ENCODE measurements at regions not wholly inside any gene's neighbourhood (a gene's known extent, or its start where the extent isn't known, plus 50 kb on each side); places are given as distances from the start of the nearest gene placed in this dataset.

DNA sequence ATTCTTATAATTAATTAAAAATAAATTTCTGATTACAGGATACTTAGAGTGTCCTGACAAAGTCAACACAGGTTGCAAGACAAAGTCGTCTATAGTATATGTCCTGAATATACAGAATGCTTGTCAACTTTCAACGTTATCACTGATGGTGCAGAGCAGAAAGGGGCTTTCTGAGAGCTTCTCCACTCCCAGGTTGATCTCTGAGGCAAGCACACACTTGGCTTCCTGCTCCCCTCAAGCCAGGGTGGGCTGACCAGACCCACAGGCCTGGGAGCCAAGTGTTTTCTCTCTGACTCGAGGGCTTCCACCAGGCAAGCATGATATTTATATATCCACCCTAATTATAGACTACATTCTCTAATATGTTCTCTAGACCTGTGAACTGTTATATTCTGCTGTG lies 448.9 kb downstream of the SH2D4B start (continued):
- TF ChIP-seq, protein P1, sequence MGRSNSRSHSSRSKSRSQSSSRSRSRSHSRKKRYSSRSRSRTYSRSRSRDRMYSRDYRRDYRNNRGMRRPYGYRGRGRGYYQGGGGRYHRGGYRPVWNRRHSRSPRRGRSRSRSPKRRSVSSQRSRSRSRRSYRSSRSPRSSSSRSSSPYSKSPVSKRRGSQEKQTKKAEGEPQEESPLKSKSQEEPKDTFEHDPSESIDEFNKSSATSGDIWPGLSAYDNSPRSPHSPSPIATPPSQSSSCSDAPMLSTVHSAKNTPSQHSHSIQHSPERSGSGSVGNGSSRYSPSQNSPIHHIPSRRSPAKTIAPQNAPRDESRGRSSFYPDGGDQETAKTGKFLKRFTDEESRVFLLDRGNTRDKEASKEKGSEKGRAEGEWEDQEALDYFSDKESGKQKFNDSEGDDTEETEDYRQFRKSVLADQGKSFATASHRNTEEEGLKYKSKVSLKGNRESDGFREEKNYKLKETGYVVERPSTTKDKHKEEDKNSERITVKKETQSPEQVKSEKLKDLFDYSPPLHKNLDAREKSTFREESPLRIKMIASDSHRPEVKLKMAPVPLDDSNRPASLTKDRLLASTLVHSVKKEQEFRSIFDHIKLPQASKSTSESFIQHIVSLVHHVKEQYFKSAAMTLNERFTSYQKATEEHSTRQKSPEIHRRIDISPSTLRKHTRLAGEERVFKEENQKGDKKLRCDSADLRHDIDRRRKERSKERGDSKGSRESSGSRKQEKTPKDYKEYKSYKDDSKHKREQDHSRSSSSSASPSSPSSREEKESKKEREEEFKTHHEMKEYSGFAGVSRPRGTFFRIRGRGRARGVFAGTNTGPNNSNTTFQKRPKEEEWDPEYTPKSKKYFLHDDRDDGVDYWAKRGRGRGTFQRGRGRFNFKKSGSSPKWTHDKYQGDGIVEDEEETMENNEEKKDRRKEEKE (IDR thresholded peaks at IDR 0.05) = no peak

DNA sequence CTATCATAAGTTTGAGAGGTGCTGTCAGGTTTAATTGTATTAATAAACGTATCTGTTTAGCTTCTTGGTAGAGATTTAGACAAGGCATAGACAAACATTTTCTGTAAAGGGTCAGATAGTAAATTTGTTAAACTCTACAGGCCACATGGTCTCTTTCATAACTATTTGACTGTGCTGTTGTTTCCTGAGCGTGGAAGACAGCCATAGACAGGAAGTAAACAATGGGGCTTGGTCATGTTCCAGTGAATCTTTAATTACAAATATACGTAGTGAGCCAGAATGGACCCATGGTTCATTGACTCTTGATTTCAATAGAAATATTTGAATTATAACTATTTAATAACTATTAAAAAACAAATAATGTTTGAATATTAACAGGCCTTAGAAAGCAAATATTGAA lies 451.1 kb downstream of the SH2D4B start:
- Histone ChIP-seq H3K4me2 (ENCODE audit: control insufficient read depth, insufficient read depth) (no peak overlapping the region), H2AFZ (ENCODE audit: control insufficient read depth, low read depth, low read length) (peak overlapping the region; percentile 15; the same call in 1 of the 2 replicates), H3K9me3 (replicated peaks; ENCODE audit: control insufficient read depth, insufficient read depth, low read length) (no peaks in the 10 kb centered on the region; the same call in 2 of the 3 replicates), H3K79me2 (ENCODE audit: control insufficient read depth, insufficient read depth, low read length) (no peaks in the 10 kb centered on the region), H3K36me3 (ENCODE audit: control insufficient read depth in 2 of 2, insufficient read depth in 2 of 2, low read length in 1 of 2) (no peaks in the 10 kb centered on the region), H3K27ac (ENCODE audit: control insufficient read depth, insufficient read depth) (no peak overlapping the region), H3K4me3 (no peak overlapping the region), H3K27me3 (replicated peaks in 1 of 2; ENCODE audit: control insufficient read depth in 2 of 2, insufficient read depth in 2 of 2, low read length in 1 of 2) (no peaks in the 10 kb centered on the region), H4K20me1 (ENCODE audit: control insufficient read depth, insufficient read depth) (no peaks in the 10 kb centered on the region), H3K4me1 (ENCODE audit: control insufficient read depth, insufficient read depth, low read length) (no peaks in the 10 kb centered on the region), H3K9ac (ENCODE audit: control insufficient read depth, insufficient read depth, low read length) (no peak overlapping the region)
- peak; percentile 35; the same call in 1 of the 3 replicates for ATAC-seq
- no TSS peak for BruUV-seq (replicated peaks)
- SMC1A ChIA-PET (ENCODE audit: uncharacterized antibody, unreplicated experiment) = no interaction called here
- FAIRE-seq = no peak
- DNase-seq (ENCODE audit: low read depth, low spot score) = no peak
- intact Hi-C loops (cut with micrococcal nuclease; ENCODE audit: unreplicated experiment) = no loop called here
- CTCF ChIA-PET = interaction anchor here (1.3 kb wide), 1 partner anchor 236 kb away, joined by 3 read pairs; no protein-coding TSS in a partner anchor
- 29% methylated on average over 3 of the region's 3 CpGs for WGBS (ENCODE audit: insufficient coverage, insufficient replicate concordance, low lambda C conversion rate, missing lambda C conversion rate)
- POLR2A ChIA-PET = no interaction called here
- RAD21 ChIA-PET (ENCODE audit: unreplicated experiment) = no interaction called here
- in situ Hi-C loops (cut with MboI) = no loop called here
- TF ChIP-seq MYB (IDR thresholded peaks at IDR 0.05; ENCODE audit: borderline replicate concordance, low read depth, low read length) (no peak), SRF (IDR thresholded peaks at IDR 0.05; ENCODE audit: low read depth in 2 of 2, low read length in 2 of 2) (no peak), HDAC6 (IDR thresholded peaks at IDR 0.05; ENCODE audit: unreplicated experiment) (no peak), PAX8 (IDR thresholded peaks at IDR 0.05) (no peak), STAT1 (conservative IDR thresholded peaks at IDR 0.05) (no peak), SREBF1 (IDR thresholded peaks at IDR 0.05; ENCODE audit: low read length) (no peak), JUND (IDR thresholded peaks at IDR 0.05; ENCODE audit: low read depth, low read length) (no peak), MTA3 (IDR thresholded peaks at IDR 0.05; ENCODE audit: borderline replicate concordance, low read length) (no peak)
- TF ChIP-seq, protein P2, sequence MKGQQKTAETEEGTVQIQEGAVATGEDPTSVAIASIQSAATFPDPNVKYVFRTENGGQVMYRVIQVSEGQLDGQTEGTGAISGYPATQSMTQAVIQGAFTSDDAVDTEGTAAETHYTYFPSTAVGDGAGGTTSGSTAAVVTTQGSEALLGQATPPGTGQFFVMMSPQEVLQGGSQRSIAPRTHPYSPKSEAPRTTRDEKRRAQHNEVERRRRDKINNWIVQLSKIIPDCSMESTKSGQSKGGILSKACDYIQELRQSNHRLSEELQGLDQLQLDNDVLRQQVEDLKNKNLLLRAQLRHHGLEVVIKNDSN (IDR thresholded peaks at IDR 0.05; ENCODE audit: borderline replicate concordance, extremely low read length, insufficient read depth, low read depth, low read length) = no peak
- TF ChIP-seq, protein P3, sequence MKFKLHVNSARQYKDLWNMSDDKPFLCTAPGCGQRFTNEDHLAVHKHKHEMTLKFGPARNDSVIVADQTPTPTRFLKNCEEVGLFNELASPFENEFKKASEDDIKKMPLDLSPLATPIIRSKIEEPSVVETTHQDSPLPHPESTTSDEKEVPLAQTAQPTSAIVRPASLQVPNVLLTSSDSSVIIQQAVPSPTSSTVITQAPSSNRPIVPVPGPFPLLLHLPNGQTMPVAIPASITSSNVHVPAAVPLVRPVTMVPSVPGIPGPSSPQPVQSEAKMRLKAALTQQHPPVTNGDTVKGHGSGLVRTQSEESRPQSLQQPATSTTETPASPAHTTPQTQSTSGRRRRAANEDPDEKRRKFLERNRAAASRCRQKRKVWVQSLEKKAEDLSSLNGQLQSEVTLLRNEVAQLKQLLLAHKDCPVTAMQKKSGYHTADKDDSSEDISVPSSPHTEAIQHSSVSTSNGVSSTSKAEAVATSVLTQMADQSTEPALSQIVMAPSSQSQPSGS (IDR thresholded peaks at IDR 0.05; ENCODE audit: low read length) = no peak
- TF ChIP-seq, protein P4, sequence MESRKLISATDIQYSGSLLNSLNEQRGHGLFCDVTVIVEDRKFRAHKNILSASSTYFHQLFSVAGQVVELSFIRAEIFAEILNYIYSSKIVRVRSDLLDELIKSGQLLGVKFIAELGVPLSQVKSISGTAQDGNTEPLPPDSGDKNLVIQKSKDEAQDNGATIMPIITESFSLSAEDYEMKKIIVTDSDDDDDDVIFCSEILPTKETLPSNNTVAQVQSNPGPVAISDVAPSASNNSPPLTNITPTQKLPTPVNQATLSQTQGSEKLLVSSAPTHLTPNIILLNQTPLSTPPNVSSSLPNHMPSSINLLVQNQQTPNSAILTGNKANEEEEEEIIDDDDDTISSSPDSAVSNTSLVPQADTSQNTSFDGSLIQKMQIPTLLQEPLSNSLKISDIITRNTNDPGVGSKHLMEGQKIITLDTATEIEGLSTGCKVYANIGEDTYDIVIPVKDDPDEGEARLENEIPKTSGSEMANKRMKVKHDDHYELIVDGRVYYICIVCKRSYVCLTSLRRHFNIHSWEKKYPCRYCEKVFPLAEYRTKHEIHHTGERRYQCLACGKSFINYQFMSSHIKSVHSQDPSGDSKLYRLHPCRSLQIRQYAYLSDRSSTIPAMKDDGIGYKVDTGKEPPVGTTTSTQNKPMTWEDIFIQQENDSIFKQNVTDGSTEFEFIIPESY (IDR thresholded peaks at IDR 0.05) = no peak
- TF ChIP-seq, protein P5, sequence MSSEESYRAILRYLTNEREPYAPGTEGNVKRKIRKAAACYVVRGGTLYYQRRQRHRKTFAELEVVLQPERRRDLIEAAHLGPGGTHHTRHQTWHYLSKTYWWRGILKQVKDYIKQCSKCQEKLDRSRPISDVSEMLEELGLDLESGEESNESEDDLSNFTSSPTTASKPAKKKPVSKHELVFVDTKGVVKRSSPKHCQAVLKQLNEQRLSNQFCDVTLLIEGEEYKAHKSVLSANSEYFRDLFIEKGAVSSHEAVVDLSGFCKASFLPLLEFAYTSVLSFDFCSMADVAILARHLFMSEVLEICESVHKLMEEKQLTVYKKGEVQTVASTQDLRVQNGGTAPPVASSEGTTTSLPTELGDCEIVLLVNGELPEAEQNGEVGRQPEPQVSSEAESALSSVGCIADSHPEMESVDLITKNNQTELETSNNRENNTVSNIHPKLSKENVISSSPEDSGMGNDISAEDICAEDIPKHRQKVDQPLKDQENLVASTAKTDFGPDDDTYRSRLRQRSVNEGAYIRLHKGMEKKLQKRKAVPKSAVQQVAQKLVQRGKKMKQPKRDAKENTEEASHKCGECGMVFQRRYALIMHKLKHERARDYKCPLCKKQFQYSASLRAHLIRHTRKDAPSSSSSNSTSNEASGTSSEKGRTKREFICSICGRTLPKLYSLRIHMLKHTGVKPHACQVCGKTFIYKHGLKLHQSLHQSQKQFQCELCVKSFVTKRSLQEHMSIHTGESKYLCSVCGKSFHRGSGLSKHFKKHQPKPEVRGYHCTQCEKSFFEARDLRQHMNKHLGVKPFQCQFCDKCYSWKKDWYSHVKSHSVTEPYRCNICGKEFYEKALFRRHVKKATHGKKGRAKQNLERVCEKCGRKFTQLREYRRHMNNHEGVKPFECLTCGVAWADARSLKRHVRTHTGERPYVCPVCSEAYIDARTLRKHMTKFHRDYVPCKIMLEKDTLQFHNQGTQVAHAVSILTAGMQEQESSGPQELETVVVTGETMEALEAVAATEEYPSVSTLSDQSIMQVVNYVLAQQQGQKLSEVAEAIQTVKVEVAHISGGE (CRISPR knock-in tag; IDR thresholded peaks at IDR 0.05) = no peak
